ENCODE measurements at regions not wholly inside any gene's neighbourhood (a gene's known extent, or its start where the extent isn't known, plus 50 kb on each side); places are given as distances from the start of the nearest gene placed in this dataset.
A peak's percentile ranks its signal among the peaks of the same experiment; 100 is the strongest.

- ChIA-PET CTCF (no interaction called here), POLR2A (no interaction called here)
- ATAC-seq (ENCODE audit: poor library complexity) (no peak), DNase-seq (no peak)
- Mint-ChIP-seq H3K27me3 (peaks cover 6% of the 10 kb centered on the region), H3K4me1 (ENCODE audit: low read depth) (no peaks in the 10 kb centered on the region), H3K4me3 (no peak overlapping the region), H3K9me3 (no peaks in the 10 kb centered on the region), H3K36me3 (ENCODE audit: low read depth) (no peaks in the 10 kb centered on the region), H3K27ac (no peak overlapping the region)
- no peak for TF ChIP-seq CTCF (IDR thresholded peaks at IDR 0.05)
- no peak overlapping the region for H3K4me3 ChIP-seq (ENCODE audit: low read length)
- no peak overlapping the region for H3K27ac ChIP-seq (ENCODE audit: low read depth in 1 of 2, low read length in 2 of 2)
- H3K9me3 ChIP-seq (ENCODE audit: control insufficient read depth in 1 of 2, insufficient read depth in 1 of 2, low read length in 2 of 2) = peaks cover 0 to 5% of the 10 kb centered on the region in 2 experiments
- H3K36me3 ChIP-seq (ENCODE audit: insufficient read depth, low read length) = no peaks in the 10 kb centered on the region
- no peaks in the 10 kb centered on the region for H3K4me1 ChIP-seq (ENCODE audit: insufficient read depth, low read length)
- peaks cover 0 to 3% of the 10 kb centered on the region in 2 experiments for H3K27me3 ChIP-seq (ENCODE audit: control insufficient read depth in 1 of 2, insufficient read depth in 2 of 2, low read length in 2 of 2)
- intact Hi-C loops (cut with DNase I, micrococcal nuclease) = no loop called here
These were observed 662.2 kb upstream of the ADARB2 start for GRCh38 chr10:2399482-2399881.

GRCh38 chr10:2392145-2392812 is 655.0 kb upstream of the ADARB2 start:
- H3K4me3 Mint-ChIP-seq = no peak overlapping the region
- H3K27ac Mint-ChIP-seq = no peak overlapping the region
- ATAC-seq (ENCODE audit: poor library complexity) (no peak), DNase-seq (peak in 1 of 14 experiments; percentile 43)
- POLR2A ChIA-PET = no interaction called here
- CTCF ChIA-PET = no interaction called here
- H3K36me3 Mint-ChIP-seq (ENCODE audit: low read depth) = no peaks in the 10 kb centered on the region
- H3K4me1 Mint-ChIP-seq (ENCODE audit: low read depth) = no peaks in the 10 kb centered on the region
- Histone ChIP-seq H3K9me3 (ENCODE audit: control insufficient read depth in 1 of 2, insufficient read depth in 1 of 2, low read length in 2 of 2) (no peaks in the 10 kb centered on the region), H3K4me1 (ENCODE audit: insufficient read depth, low read length) (no peaks in the 10 kb centered on the region), H3K36me3 (ENCODE audit: insufficient read depth, low read length) (no peaks in the 10 kb centered on the region), H3K27me3 (ENCODE audit: control insufficient read depth in 1 of 2, insufficient read depth in 2 of 2, low read length in 2 of 2) (no peaks in the 10 kb centered on the region), H3K27ac (ENCODE audit: low read depth in 1 of 2, low read length in 2 of 2) (no peak overlapping the region), H3K4me3 (ENCODE audit: low read length) (no peak overlapping the region)
- H3K27me3 Mint-ChIP-seq = peaks cover 16% of the 10 kb centered on the region
- intact Hi-C loops (cut with DNase I, micrococcal nuclease) = no loop called here
- H3K9me3 Mint-ChIP-seq = no peaks in the 10 kb centered on the region
- TF ChIP-seq CTCF (IDR thresholded peaks at IDR 0.05) = no peak

GRCh38 chr10:2387672-2388071 is 650.3 kb upstream of the ADARB2 start:
- POLR2A ChIA-PET = no interaction called here
- no peak overlapping the region for H3K27ac Mint-ChIP-seq
- no peak overlapping the region for H3K27ac ChIP-seq (ENCODE audit: low read depth in 1 of 2, low read length in 2 of 2)
- H3K27me3 Mint-ChIP-seq = peaks cover 12% of the 10 kb centered on the region
- no peaks in the 10 kb centered on the region for H3K4me1 ChIP-seq (ENCODE audit: insufficient read depth, low read length)
- DNase-seq (no peak), ATAC-seq (ENCODE audit: poor library complexity) (no peak)
- H3K36me3 ChIP-seq (ENCODE audit: insufficient read depth, low read length) = no peaks in the 10 kb centered on the region
- no peaks in the 10 kb centered on the region for H3K9me3 ChIP-seq (ENCODE audit: control insufficient read depth in 1 of 2, insufficient read depth in 1 of 2, low read length in 2 of 2)
- no peaks in the 10 kb centered on the region for H3K36me3 Mint-ChIP-seq (ENCODE audit: low read depth)
- CTCF ChIA-PET = no interaction called here
- no peaks in the 10 kb centered on the region for H3K4me1 Mint-ChIP-seq (ENCODE audit: low read depth)
- H3K4me3 Mint-ChIP-seq = no peak overlapping the region
- intact Hi-C loops (cut with DNase I, micrococcal nuclease) = no loop called here
- no peak for TF ChIP-seq CTCF (IDR thresholded peaks at IDR 0.05)
- H3K9me3 Mint-ChIP-seq = no peaks in the 10 kb centered on the region
- no peak overlapping the region for H3K4me3 ChIP-seq (ENCODE audit: low read length)
- no peaks in the 10 kb centered on the region for H3K27me3 ChIP-seq (ENCODE audit: control insufficient read depth in 1 of 2, insufficient read depth in 2 of 2, low read length in 2 of 2)
